Smooth muscle cell (in vitro differentiated cells): ENCODE measurements at regions not wholly inside any gene's neighbourhood (a gene's known extent, or its start where the extent isn't known, plus 50 kb on each side); places are given as distances from the start of the nearest gene placed in this dataset.

Experiments used
- DNase-seq: peaks from one replicate; lab custom pipeline; 2025; ENCODE audit not compliant: unreplicated experiment; lab: John Stamatoyannopoulos, UW
- H2AFZ ChIP-seq: fragments of 200-600 bp; sonication (generic); 2 replicates; pipeline ENCODE4 v1.6.0; 2016; ENCODE audit warnings: antibody characterized with exemption, low read depth, mild to moderate bottlenecking
- H3F3A ChIP-seq: fragments of 200-600 bp; sonication (generic); 2 replicates; pipeline ENCODE4 v1.6.0; 2017; ENCODE audit warnings: antibody characterized with exemption, low read depth
- H3K27ac ChIP-seq: fragments of 200-600 bp; sonication (generic); 2 replicates; pipeline ENCODE4 v1.5.1; 2016; ENCODE audit warnings: low read depth, mild to moderate bottlenecking
- H3K27me3 ChIP-seq: fragments of 200-600 bp; sonication (generic); 2 replicates; pipeline ENCODE4 v1.6.1; 2016; ENCODE audit warnings: low read depth, mild to moderate bottlenecking
- H3K36me3 ChIP-seq: fragments of 200-600 bp; sonication (generic); 2 replicates; pipeline ENCODE4 v1.5.1; 2016; ENCODE audit warnings: low read depth
- H3K4me1 ChIP-seq: fragments of 200-600 bp; sonication (generic); 2 replicates; pipeline ENCODE4 v1.5.1; 2016; ENCODE audit warnings: low read depth
- H3K4me2 ChIP-seq: fragments of 200-600 bp; sonication (generic); 2 replicates; pipeline ENCODE4 v1.6.0; 2016; ENCODE audit warnings: mild to moderate bottlenecking
- H3K4me3 ChIP-seq: fragments of 200-600 bp; sonication (generic); 2 replicates; pipeline ENCODE4 v1.5.1; 2016; ENCODE audit warnings: mild to moderate bottlenecking
- H3K79me2 ChIP-seq: fragments of 200-600 bp; sonication (generic); 2 replicates; pipeline ENCODE4 v1.6.0; 2016; ENCODE audit warnings: low read depth, mild to moderate bottlenecking
- H3K9ac ChIP-seq: fragments of 200-600 bp; sonication (generic); 2 replicates; pipeline ENCODE4 v1.6.0; 2016; ENCODE audit warnings: low read depth
- H3K9me3 ChIP-seq: fragments of 200-600 bp; sonication (generic); replicated peaks from 2 replicates; pipeline ENCODE4 v1.5.1; 2016; ENCODE audit warnings: low read depth
- H4K20me1 ChIP-seq: fragments of 200-600 bp; sonication (generic); 2 replicates; pipeline ENCODE4 v1.6.0; 2016; ENCODE audit warnings: low read depth
- CTCF ChIP-seq: fragments of 200-600 bp; sonication (generic); IDR thresholded peaks from 2 replicates; pipeline ENCODE4 v1.5.1; 2017; ENCODE audit warnings: borderline replicate concordance, mild to moderate bottlenecking, antibody characterized with exemption; ENCODE audit not compliant: insufficient read depth, poor library complexity, severe bottlenecking
- WGBS: methylation state at CpG from one replicate; pipeline ENCODE4 v1.1.7; 2016; ENCODE audit warnings: low lambda C conversion rate; 5-methylcytosine and 5-hydroxymethylcytosine counted together

DNA sequence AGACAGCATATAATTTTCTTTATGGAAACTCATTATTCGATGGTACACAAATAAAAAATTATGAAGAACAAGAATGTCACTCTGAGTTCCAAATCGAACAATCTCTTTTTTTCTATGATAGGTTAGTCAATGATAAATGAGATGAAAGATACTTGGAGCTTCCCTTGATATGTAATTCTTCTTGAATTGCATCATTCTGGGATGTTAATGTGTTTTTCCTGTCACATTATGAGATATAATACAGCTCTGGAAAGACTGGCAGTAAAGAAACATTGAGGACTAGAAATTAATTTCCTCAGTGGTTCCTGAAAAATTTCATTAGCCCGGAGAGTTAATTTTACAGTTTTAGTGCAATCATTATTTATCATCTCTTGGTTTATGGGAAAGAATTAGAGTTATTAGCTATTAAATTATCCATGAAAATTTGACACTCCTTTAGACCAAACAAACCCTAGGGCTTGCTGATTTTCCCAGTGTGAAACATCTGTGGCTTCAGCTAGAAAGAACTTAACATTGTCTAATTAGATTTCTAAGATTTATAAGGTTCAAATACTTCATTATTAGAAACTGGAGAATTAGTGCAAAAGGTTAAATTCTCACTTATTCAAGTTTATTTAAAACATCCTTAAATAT, 1546.6 kb upstream of the TENM3 start:
- TF ChIP-seq CTCF, result no peak
- DNase-seq, result no peak
- H3K79me2 ChIP-seq, result no peaks in the 10 kb centered on the region

GRCh38 chr4:180698550-180699195, 1544.5 kb upstream of the TENM3 start:
- Histone ChIP-seq H3K27me3 (no peaks in the 10 kb centered on the region), H3K4me3 (no peak overlapping the region), H3K9ac (no peak overlapping the region), H3K27ac (no peak overlapping the region), H3K36me3 (no peaks in the 10 kb centered on the region), H3K4me1 (no peaks in the 10 kb centered on the region), H3K9me3 (no peaks in the 10 kb centered on the region), H2AFZ (no peak overlapping the region), H3K79me2 (no peaks in the 10 kb centered on the region), H3F3A (no peaks in the 10 kb centered on the region), H3K4me2 (no peak overlapping the region), H4K20me1 (no peaks in the 10 kb centered on the region)
- no peak for DNase-seq
- TF ChIP-seq CTCF, result no peak
- WGBS, result 86% methylated on average over 12 of the region's 12 CpGs

More for the DNA sequence above, 1546.6 kb upstream of the TENM3 start:
- Histone ChIP-seq H3K27ac (no peak overlapping the region), H3K36me3 (no peaks in the 10 kb centered on the region), H2AFZ (no peak overlapping the region), H3K4me2 (peak overlapping the region; percentile 7), H3K4me1 (no peaks in the 10 kb centered on the region), H3K27me3 (no peaks in the 10 kb centered on the region), H4K20me1 (no peaks in the 10 kb centered on the region), H3F3A (no peaks in the 10 kb centered on the region), H3K9ac (no peak overlapping the region), H3K9me3 (no peaks in the 10 kb centered on the region), H3K4me3 (no peak overlapping the region)
- WGBS, result 87% methylated on average over 3 of the region's 3 CpGs

DNA sequence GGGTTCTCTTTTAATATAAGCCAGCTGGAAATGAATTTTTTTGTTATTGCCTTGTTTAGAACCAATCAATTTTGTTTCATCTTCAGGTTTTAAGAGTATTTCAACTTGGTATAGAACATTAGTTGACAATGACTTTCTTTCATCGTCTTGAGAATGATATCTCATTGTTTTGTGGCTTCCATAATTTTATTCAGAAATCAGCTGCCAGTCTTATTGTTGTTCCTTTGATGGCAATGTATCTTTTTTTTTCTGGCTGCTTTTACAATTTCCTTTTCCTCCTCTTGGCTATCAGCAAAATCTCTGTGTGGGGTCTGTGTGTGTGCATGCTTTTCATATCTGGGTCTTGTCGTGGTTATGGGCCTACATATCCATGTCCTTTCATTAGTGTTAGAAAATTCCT, 1536.4 kb upstream of the TENM3 start:
- Histone ChIP-seq H3K4me3 (no peak overlapping the region), H3K27me3 (no peaks in the 10 kb centered on the region), H3F3A (no peaks in the 10 kb centered on the region), H3K4me2 (no peak overlapping the region), H3K36me3 (no peaks in the 10 kb centered on the region), H3K9ac (no peak overlapping the region), H3K79me2 (no peaks in the 10 kb centered on the region), H4K20me1 (no peaks in the 10 kb centered on the region), H3K4me1 (no peaks in the 10 kb centered on the region), H3K27ac (no peak overlapping the region), H3K9me3 (peaks cover 9% of the 10 kb centered on the region), H2AFZ (no peak overlapping the region)
- no peak for DNase-seq
- TF ChIP-seq CTCF, result no peak
- WGBS, result 79% methylated on average over 2 of the region's 2 CpGs
